ENCODE measurements at regions not wholly inside any gene's neighbourhood (a gene's known extent, or its start where the extent isn't known, plus 50 kb on each side); places are given as distances from the start of the nearest gene placed in this dataset.
A peak's percentile ranks its signal among the peaks of the same experiment; 100 is the strongest.

- DNase-seq (ENCODE audit: low spot score): no peak
Measured at GRCh38 chr16:9302072-9302471, 210.6 kb downstream of the HAPSTR1 start.

DNA sequence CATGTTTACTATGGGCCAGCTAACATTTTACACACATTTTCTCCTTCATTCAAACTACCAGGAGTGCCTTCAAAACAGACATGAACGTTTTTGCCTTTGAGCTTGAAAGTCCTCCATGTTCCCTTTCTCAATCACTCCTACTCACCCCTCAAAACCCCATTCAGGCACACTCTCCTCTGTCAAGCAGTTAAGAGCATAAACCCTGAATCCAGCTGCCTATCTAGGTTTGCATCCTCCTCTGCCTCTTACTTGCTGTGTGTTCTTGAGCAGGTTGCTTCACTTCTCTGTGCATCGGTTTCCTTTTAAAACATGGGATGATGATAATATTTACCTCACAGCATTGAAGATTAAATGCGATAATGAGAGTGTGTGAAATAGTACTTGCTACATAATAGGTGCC is 215.3 kb downstream of the HAPSTR1 start:
- no peak for DNase-seq (ENCODE audit: low spot score)

DNA sequence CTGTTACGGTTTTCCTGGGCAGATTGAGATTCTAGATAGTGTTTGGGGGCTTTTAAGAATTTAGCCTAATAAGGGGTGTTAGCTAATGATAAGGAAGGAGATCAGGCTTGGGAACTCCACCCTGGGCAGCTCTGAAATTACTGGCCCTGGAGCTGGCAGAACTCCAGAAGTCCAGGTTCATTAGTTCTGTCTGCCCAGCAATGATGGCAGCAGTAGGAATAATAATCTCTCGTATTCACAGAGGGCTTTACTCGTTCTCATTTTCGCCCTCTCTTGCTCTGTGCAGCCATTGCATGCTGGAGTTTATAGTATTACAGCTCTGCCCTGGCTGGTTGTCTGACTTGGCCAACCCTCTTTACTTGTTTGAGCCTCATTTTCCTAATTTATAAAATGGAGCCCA is 216.0 kb downstream of the HAPSTR1 start:
- DNase-seq (ENCODE audit: low spot score): no peak

DNA sequence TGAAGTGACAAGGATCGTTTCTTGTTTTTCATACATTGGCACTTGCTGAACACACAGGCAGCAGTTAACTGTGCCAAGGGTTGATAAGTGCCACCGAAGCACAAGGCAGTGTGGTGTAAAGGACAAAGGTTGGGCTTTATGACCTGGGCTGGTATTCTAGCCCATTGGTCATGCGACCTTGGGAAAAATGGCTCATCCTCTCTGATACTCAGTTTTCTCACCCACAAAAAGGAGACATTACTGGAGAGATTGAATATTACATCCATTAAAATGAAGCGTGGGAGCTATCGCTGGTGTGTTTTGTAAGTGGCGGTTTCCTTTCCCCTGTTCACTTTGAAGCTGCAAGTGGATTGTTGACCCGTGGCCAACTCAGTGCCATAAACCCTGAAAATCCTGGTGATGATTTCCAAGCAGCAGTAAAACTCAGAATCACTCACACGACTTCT is 216.9 kb downstream of the HAPSTR1 start:
- no peak for DNase-seq (ENCODE audit: low spot score)

DNA sequence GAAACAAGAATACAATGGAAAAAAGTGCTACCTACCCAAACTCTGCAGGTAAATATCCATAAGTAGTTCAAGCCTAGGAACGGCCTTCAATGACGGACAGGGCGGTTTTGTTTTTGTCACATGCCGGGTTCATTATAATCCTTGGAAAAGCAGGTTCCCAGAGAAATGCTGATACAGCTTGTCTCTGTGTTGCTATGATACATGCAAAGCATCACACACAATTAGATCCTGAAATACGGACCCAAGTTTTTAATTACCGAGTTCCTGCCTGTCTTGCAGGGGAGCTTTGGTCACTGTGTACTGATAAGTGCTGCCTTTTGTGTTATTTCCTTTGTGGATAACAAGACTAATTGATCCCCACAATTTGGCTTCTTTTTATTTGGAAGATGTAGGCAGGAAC is 217.4 kb downstream of the HAPSTR1 start:
- DNase-seq (ENCODE audit: low spot score): no peak

DNA sequence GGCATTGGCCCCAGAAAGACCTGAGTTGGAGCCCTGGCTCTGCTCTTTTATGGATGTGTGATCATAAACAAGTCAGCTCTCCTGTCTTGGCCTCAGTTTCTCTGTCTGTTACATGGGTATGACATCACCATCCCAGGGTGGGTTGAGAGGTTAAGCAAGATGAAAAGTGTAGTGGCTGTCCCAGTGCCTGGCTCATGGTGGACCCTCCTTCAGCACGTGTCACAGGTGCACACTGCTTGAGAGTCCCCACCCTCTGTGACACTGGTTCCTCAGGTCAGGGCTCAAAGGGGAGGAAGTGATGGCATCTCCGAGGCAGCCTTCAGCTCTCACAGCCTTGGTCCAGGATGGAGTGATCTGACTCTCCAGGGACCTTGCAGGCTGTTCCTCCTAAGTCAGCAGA is 218.4 kb downstream of the HAPSTR1 start:
- no peak for DNase-seq (ENCODE audit: low spot score)

GRCh38 chr16:9311303-9311954 is 220.0 kb downstream of the HAPSTR1 start:
- no peak for DNase-seq (ENCODE audit: low spot score)

- DNase-seq (ENCODE audit: low spot score): no peak
Measured at GRCh38 chr16:9316008-9316407, 224.6 kb downstream of the HAPSTR1 start.

- DNase-seq (ENCODE audit: low spot score): peak; percentile 22
Measured at GRCh38 chr16:9316615-9317014, 225.2 kb downstream of the HAPSTR1 start.

DNA sequence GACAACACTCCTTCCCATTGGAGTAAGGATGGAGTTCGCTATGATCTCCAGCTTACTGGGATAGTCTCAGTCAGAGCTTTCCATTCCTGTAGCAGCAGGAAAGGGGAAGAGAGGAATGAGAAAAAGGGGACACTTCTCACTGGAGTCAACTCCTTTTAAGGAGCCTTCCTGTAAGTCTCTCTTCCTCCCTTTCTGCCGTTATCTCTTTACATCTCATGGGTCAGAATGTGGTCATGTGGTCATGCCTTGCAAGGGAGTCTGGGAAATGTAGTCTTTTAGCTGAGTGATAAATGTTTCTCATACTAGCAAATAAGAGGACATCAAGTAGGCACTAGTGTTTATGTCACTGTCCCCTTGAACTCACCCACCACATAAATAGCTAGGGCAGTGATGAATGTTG is 227.3 kb downstream of the HAPSTR1 start:
- DNase-seq (ENCODE audit: low spot score): no peak

- no peak for DNase-seq (ENCODE audit: low spot score)
Measured at GRCh38 chr16:9322769-9323168, 231.3 kb downstream of the HAPSTR1 start.

DNA sequence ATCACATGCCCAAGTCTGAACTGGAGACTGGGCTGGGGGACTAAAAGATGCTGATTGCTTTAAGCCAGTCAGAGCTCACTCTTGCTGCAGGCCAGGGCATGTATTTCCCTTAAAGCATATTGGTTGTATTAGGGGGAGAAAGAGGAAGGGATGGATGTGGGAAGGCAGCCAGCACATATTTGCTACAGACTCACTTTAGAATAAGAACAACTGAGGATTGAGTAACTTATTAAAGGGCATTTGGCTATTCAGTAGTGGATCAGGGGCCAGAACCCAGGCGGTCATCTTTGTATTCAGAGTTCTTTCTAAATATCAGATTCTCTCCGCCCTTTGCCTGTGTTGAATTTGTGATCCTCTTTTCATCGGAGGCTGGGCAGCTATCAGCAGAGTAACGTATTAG is 231.7 kb downstream of the HAPSTR1 start:
- no peak for DNase-seq (ENCODE audit: low spot score)

- no peak for DNase-seq (ENCODE audit: low spot score)
Measured at GRCh38 chr16:9327253-9327652, 235.8 kb downstream of the HAPSTR1 start.

DNA sequence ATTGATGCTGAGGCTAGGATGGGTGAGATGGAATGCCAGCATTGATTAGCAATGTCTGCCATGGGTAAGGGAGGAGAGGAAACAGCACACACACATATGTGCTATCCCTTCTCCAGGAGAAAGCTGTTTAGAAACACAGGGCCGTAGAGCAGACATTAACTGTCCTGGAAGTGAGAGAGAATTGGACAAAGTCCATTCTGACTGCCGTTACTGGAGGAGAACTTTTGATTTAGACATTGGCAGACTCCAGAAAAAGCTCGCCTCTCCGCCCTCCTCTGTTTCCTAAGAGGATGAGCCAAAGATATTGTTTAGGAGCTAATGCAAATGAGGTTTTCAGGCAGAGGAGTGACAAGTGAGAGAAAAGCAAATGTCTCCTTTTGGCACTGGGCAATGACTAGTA is 237.0 kb downstream of the HAPSTR1 start:
- DNase-seq (ENCODE audit: low spot score): no peak

DNA sequence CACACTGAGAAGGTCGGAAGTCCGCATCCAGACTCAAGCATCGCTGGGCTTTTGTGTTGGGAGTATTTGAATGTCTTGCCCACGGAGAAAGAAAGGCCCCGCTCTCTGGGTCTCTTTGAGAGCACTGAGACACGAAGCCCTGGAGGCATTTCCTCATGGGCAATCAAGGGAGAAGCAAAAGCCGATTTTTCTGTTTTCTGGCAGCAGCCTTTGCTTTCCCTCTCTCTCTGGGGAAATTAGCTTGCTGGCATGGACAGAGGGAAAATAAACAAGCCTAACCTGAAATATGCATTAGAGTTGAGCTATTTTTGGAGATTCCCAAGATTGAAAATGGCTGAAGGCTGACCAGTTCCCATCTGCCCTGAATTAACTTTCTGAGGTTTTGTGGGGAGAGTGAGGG is 238.7 kb downstream of the HAPSTR1 start:
- no peak for DNase-seq (ENCODE audit: low spot score)

GRCh38 chr16:9331503-9331902 is 240.1 kb downstream of the HAPSTR1 start:
- no peak for DNase-seq (ENCODE audit: low spot score)

DNA sequence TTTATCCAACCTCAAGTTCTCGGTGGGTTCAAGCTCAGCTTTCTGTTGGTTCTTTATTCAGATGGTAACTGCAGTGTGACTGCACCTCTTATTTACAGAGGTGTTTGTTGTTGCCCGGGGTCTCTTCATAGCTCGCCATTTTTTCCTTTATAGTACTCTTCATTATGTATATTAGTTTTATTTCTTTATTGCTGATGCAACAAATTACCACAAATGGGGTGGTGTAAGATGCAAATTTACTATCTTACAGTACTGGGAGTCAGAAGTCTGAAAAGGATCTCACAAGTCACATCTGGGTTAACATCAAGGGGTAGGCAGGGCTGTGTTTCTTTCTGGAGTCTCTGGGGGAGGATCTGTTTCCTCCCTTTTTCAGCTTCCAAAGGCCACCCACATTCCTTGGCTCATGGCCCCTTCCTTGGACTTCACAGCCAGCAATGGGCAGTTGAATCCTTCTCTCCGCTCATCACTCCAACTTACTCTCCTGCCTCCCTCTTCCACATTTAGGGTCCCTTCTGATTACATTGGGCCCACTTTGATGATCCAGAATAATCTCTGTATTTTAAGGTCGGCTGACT is 241.2 kb downstream of the HAPSTR1 start:
- no peak for DNase-seq (ENCODE audit: low spot score)

DNA sequence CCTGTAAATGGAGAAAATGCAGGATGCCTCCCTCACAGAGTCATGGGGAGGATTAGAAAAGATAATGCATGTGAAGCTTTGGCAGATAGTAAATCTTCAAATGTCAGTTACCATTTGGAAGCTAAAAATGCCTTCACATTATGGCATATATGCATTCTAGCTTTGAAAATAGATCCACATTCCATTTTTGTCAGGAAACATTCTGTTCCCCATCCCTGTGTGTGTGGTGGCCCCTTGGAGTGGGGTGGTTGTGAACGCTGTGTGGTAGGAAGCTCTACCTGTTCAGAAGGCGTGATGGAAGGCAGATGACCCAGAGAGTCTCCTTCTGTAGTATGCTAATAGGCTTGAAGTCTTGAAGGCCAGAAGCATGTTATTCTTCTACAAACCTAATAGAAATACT is 242.0 kb downstream of the HAPSTR1 start:
- DNase-seq (ENCODE audit: low spot score): no peak

DNA sequence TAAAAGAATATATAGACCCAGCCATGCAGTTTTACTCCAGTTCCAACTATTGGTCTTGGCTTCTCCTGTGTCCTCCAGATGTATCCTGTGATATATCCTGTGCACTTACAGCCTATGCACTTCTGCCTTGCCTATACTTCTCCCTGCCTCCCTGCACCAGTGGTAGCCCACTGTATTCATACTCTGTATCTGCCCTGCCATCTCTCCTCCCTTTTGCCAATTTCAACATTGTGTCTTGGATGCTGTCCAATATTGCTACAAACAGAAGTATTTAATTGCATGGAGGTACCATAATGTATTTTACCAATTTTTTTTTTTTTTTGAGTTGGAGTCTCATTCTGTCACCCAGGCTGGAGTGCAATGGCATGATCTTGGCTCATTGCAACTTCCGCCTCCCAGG is 242.7 kb downstream of the HAPSTR1 start:
- DNase-seq (ENCODE audit: low spot score): no peak

DNA sequence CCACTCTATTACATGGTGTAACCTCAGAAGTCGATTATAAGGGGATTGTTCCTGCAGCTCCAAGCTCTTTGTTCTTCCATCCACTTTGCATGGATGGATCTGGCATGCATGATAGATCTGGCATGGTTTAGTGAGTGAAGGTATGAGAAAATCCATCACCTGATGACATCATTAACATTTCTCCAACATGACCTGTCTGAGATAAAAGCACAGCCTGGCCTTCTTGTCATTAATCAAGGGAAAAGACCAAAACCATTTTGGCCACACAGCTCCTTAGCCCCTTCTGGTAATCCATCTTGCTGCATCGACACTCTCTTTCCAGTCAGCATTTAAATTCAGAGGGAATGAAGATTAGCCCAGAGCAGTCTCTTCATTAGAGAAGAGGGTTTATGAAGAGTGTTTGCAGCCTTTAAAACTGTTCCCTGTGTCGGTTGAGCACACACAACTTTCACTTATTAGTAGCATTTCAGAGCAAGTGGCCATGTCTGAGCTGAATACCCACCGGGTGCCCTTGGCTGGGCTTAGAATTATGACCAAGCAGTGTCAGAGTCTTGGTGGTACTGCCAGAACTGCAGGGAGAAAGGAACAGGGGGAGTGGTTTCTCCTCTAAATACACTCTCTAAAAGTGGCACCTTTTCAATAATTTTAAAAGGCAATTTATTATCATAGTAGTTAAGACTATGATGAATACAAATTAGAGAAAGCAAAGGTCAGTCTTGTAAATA is 246.0 kb downstream of the HAPSTR1 start:
- DNase-seq (ENCODE audit: low spot score): no peak

DNA sequence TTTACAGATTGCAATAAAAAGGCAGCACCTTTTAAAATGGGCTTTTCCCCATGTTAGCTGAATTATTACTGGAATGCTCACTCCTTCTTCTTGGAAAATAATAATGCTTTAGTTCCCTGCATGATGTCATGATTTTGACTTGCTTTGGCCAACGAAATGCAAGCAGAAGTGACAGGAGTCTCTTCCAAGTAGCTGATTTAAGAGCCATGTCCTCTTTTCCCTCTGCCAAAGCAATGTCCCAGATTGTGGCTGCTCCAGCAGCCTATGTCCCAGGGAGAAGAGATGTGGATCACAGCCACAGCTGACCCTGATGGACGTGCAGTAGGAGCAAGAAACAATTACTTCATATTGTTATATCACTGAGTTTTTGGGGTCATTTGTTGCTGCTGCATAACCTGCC is 246.6 kb downstream of the HAPSTR1 start:
- DNase-seq (ENCODE audit: low spot score): no peak

DNA sequence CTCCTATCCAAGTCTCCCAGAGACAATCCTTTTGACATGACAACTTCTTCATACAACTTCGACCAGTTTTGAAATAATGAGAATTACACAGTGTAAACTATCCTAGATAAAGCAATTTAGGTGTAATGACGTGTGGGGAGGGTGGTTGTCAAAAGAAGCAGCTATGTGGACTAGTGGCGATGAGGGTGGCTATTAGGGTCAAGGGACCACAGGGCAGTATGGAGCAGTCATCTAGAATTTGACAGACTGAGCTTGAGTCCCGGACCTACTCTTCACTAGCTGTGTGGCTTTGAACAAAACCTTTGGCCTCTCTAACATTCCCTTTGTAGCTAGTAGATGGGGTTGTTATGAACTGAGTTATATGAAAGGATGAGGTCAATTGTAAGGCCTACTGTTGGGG is 247.1 kb downstream of the HAPSTR1 start:
- no peak for DNase-seq (ENCODE audit: low spot score)
